ENCODE measurements at regions not wholly inside any gene's neighbourhood (a gene's known extent, or its start where the extent isn't known, plus 50 kb on each side); places are given as distances from the start of the nearest gene placed in this dataset.

GRCh38 chr17:13727441-13728171 is 125.9 kb upstream of the HS3ST3A1 start:
- Histone ChIP-seq H3K27ac (ENCODE audit: low read depth in 2 of 2, low read length in 2 of 2) (no peak overlapping the region), H3K4me1 (ENCODE audit: control insufficient read depth in 2 of 3, insufficient read depth in 2 of 3, low read depth in 1 of 3, low read length in 3 of 3) (no peaks in the 10 kb centered on the region), H3K9ac (ENCODE audit: low read length in 3 of 3) (no peak overlapping the region), H3K4me3 (ENCODE audit: low read length in 3 of 3) (no peak overlapping the region), H3K9me3 (ENCODE audit: control insufficient read depth in 2 of 3, insufficient read depth in 1 of 3, low read length in 3 of 3) (peaks cover 0 to 2% (median 0%) of the 10 kb centered on the region in 3 donors), H3K27me3 (ENCODE audit: control insufficient read depth, insufficient read depth, low read length) (no peaks in the 10 kb centered on the region), H3K36me3 (ENCODE audit: control insufficient read depth in 2 of 3, insufficient read depth in 3 of 3, low read length in 3 of 3) (no peaks in the 10 kb centered on the region)
- FAIRE-seq (no peak), DNase-seq (no peak)
- no peak for TF ChIP-seq CTCF (IDR thresholded peaks at IDR 0.05; ENCODE audit: borderline replicate concordance, extremely low read depth, insufficient read depth)
- intact Hi-C loops (cut with DNase I), result no loop called here

GRCh38 chr17:13728781-13729180 is 127.1 kb upstream of the HS3ST3A1 start:
- DNase-seq (no peak), FAIRE-seq (no peak)
- intact Hi-C loops (cut with DNase I), result no loop called here

GRCh38 chr17:13729466-13730134 is 127.9 kb upstream of the HS3ST3A1 start:
- FAIRE-seq (no peak), DNase-seq (no peak)
- no peak overlapping the region for H3K27ac ChIP-seq (ENCODE audit: low read depth in 2 of 2, low read length in 2 of 2)
- no peak overlapping the region for H3K9ac ChIP-seq (ENCODE audit: low read length in 3 of 3)
- intact Hi-C loops (cut with DNase I), result no loop called here
- no peak for TF ChIP-seq CTCF (IDR thresholded peaks at IDR 0.05; ENCODE audit: borderline replicate concordance, extremely low read depth, insufficient read depth)
- no peak overlapping the region for H3K4me3 ChIP-seq (ENCODE audit: low read length in 3 of 3)
- H3K27me3 ChIP-seq (ENCODE audit: control insufficient read depth, insufficient read depth, low read length), result no peaks in the 10 kb centered on the region
- peaks cover 0 to 2% (median 0%) of the 10 kb centered on the region in 3 donors for H3K9me3 ChIP-seq (ENCODE audit: control insufficient read depth in 2 of 3, insufficient read depth in 1 of 3, low read length in 3 of 3)
- H3K4me1 ChIP-seq (ENCODE audit: control insufficient read depth in 2 of 3, insufficient read depth in 2 of 3, low read depth in 1 of 3, low read length in 3 of 3), result no peaks in the 10 kb centered on the region
- no peaks in the 10 kb centered on the region for H3K36me3 ChIP-seq (ENCODE audit: control insufficient read depth in 2 of 3, insufficient read depth in 3 of 3, low read length in 3 of 3)

More at GRCh38 chr17:13728781-13729180, 127.1 kb upstream of the HS3ST3A1 start:
- Histone ChIP-seq H3K4me3 (ENCODE audit: low read length in 3 of 3) (no peak overlapping the region), H3K4me1 (ENCODE audit: control insufficient read depth in 2 of 3, insufficient read depth in 2 of 3, low read depth in 1 of 3, low read length in 3 of 3) (no peaks in the 10 kb centered on the region), H3K27ac (ENCODE audit: low read depth in 2 of 2, low read length in 2 of 2) (no peak overlapping the region), H3K27me3 (ENCODE audit: control insufficient read depth, insufficient read depth, low read length) (no peaks in the 10 kb centered on the region), H3K9ac (ENCODE audit: low read length in 3 of 3) (no peak overlapping the region), H3K9me3 (ENCODE audit: control insufficient read depth in 2 of 3, insufficient read depth in 1 of 3, low read length in 3 of 3) (peaks cover 0 to 2% (median 0%) of the 10 kb centered on the region in 3 donors), H3K36me3 (ENCODE audit: control insufficient read depth in 2 of 3, insufficient read depth in 3 of 3, low read length in 3 of 3) (no peaks in the 10 kb centered on the region)
- TF ChIP-seq CTCF (IDR thresholded peaks at IDR 0.05; ENCODE audit: borderline replicate concordance, extremely low read depth, insufficient read depth), result no peak

Data from kidney (tissue), 13 donors.